ENCODE measurements at regions not wholly inside any gene's neighbourhood (a gene's known extent, or its start where the extent isn't known, plus 50 kb on each side); places are given as distances from the start of the nearest gene placed in this dataset.
"Not testable (repeated sequence)": the region's sequence is repeated elsewhere in the genome, so short reads cannot be mapped to it uniquely, and the experiment has no call there.

- POLR2A ChIA-PET; H3K27me3 Mint-ChIP-seq (ENCODE audit: low read depth); H3K4me1 Mint-ChIP-seq; CTCF ChIA-PET; H3K27ac Mint-ChIP-seq; ATAC-seq: not testable (repeated sequence)
- Mint-ChIP-seq H3K4me3 (peak overlapping the region; percentile 63), H3K9me3 (peaks cover 30% of the 10 kb centered on the region), H3K36me3 (peaks cover 15% of the 10 kb centered on the region)
- DNase-seq (ENCODE audit: low spot score): peak; percentile 18
Measured at GRCh38 chr6:63053206-63053605, 158.1 kb upstream of the FKBP1C start.

DNA sequence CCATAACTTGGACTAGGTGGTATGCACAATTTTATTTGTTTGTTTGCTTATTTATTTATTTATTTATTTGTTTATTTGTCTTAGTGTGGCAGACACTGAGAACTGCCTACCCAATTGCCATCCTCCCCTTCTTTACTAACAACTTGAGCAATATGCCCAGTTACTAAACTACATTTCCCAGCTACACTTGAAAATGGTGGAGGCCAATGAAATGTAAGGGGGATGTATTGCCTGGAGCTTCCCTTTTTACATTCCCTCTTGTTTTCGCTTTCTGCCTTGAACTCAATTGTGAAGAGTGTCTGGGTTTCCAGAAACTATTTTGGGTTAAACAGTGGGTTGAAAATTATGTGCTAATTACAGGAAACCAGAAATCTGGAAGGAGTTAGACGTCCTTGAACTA lies 152.7 kb upstream of the FKBP1C start:
- DNase-seq (ENCODE audit: low spot score) (no peak), ATAC-seq (peak; percentile 67; the same call in 1 of the 2 replicates)
- Mint-ChIP-seq H3K36me3 (peaks cover 25% of the 10 kb centered on the region), H3K4me3 (no peak overlapping the region), H3K9me3 (peaks cover 39% of the 10 kb centered on the region), H3K4me1 (no peaks in the 10 kb centered on the region), H3K27me3 (ENCODE audit: low read depth) (no peaks in the 10 kb centered on the region; the same call in 1 of the 2 replicates), H3K27ac (no peak overlapping the region)
- POLR2A ChIA-PET: no interaction called here
- no peak for TF ChIP-seq USF2 (CRISPR knock-in tag; IDR thresholded peaks at IDR 0.05)
- no peak for TF ChIP-seq TEAD1 (CRISPR knock-in tag; IDR thresholded peaks at IDR 0.05)
- TF ChIP-seq, protein P1, sequence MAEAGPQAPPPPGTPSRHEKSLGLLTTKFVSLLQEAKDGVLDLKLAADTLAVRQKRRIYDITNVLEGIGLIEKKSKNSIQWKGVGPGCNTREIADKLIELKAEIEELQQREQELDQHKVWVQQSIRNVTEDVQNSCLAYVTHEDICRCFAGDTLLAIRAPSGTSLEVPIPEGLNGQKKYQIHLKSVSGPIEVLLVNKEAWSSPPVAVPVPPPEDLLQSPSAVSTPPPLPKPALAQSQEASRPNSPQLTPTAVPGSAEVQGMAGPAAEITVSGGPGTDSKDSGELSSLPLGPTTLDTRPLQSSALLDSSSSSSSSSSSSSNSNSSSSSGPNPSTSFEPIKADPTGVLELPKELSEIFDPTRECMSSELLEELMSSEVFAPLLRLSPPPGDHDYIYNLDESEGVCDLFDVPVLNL (CRISPR knock-in tag; IDR thresholded peaks at IDR 0.05; ENCODE audit: borderline replicate concordance, low read depth): no peak
- no peak for TF ChIP-seq SMAD4 (CRISPR knock-in tag; IDR thresholded peaks at IDR 0.05)
- no peak for TF ChIP-seq NFATC4 (CRISPR knock-in tag; IDR thresholded peaks at IDR 0.05)
- peak; percentile 63 for TF ChIP-seq NFYB (CRISPR knock-in tag; conservative IDR thresholded peaks at IDR 0.05; ENCODE audit: low read depth)
- TF ChIP-seq ELF4 (CRISPR knock-in tag; IDR thresholded peaks at IDR 0.05; ENCODE audit: low read depth): no peak
- CTCF ChIA-PET: interaction anchor here (0.9 kb wide), 1 partner anchor 20 kb away, joined by 4 read pairs; no protein-coding TSS in a partner anchor

- DNase-seq (ENCODE audit: low spot score) (no peak), ATAC-seq (no peak)
- ChIA-PET POLR2A (no interaction called here), CTCF (no interaction called here)
- H3K36me3 Mint-ChIP-seq: peaks cover 22% of the 10 kb centered on the region
- no peak overlapping the region for H3K4me3 Mint-ChIP-seq
- peaks cover 53% of the 10 kb centered on the region for H3K9me3 Mint-ChIP-seq
- no peaks in the 10 kb centered on the region for H3K4me1 Mint-ChIP-seq
- no peak overlapping the region for H3K27ac Mint-ChIP-seq
- no peaks in the 10 kb centered on the region for H3K27me3 Mint-ChIP-seq (ENCODE audit: low read depth)
- no peak for TF ChIP-seq E2F5 (CRISPR knock-in tag; IDR thresholded peaks at IDR 0.05)
- TF ChIP-seq FOXJ3 (CRISPR knock-in tag; IDR thresholded peaks at IDR 0.05; ENCODE audit: borderline replicate concordance): no peak
- TF ChIP-seq ATF1 (CRISPR knock-in tag; IDR thresholded peaks at IDR 0.05): no peak
- TF ChIP-seq ZBTB21 (CRISPR knock-in tag; IDR thresholded peaks at IDR 0.05; ENCODE audit: borderline replicate concordance): no peak
- TF ChIP-seq ESRRA (CRISPR knock-in tag; IDR thresholded peaks at IDR 0.05; ENCODE audit: borderline replicate concordance): no peak
- TF ChIP-seq SP1 (CRISPR knock-in tag; conservative IDR thresholded peaks at IDR 0.05): no peak
- no peak for TF ChIP-seq MYBL2 (CRISPR knock-in tag; IDR thresholded peaks at IDR 0.05)
- TF ChIP-seq, protein P2, sequence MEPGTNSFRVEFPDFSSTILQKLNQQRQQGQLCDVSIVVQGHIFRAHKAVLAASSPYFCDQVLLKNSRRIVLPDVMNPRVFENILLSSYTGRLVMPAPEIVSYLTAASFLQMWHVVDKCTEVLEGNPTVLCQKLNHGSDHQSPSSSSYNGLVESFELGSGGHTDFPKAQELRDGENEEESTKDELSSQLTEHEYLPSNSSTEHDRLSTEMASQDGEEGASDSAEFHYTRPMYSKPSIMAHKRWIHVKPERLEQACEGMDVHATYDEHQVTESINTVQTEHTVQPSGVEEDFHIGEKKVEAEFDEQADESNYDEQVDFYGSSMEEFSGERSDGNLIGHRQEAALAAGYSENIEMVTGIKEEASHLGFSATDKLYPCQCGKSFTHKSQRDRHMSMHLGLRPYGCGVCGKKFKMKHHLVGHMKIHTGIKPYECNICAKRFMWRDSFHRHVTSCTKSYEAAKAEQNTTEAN (CRISPR knock-in tag; IDR thresholded peaks at IDR 0.05): no peak
- TF ChIP-seq, protein P3, sequence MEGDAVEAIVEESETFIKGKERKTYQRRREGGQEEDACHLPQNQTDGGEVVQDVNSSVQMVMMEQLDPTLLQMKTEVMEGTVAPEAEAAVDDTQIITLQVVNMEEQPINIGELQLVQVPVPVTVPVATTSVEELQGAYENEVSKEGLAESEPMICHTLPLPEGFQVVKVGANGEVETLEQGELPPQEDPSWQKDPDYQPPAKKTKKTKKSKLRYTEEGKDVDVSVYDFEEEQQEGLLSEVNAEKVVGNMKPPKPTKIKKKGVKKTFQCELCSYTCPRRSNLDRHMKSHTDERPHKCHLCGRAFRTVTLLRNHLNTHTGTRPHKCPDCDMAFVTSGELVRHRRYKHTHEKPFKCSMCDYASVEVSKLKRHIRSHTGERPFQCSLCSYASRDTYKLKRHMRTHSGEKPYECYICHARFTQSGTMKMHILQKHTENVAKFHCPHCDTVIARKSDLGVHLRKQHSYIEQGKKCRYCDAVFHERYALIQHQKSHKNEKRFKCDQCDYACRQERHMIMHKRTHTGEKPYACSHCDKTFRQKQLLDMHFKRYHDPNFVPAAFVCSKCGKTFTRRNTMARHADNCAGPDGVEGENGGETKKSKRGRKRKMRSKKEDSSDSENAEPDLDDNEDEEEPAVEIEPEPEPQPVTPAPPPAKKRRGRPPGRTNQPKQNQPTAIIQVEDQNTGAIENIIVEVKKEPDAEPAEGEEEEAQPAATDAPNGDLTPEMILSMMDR (IDR thresholded peaks at IDR 0.05): no peak
- no peak for TF ChIP-seq ZSCAN18 (CRISPR knock-in tag; IDR thresholded peaks at IDR 0.05)
- TF ChIP-seq, protein P1 (CRISPR knock-in tag; IDR thresholded peaks at IDR 0.05; ENCODE audit: borderline replicate concordance, low read depth): no peak
- TF ChIP-seq, protein P4, sequence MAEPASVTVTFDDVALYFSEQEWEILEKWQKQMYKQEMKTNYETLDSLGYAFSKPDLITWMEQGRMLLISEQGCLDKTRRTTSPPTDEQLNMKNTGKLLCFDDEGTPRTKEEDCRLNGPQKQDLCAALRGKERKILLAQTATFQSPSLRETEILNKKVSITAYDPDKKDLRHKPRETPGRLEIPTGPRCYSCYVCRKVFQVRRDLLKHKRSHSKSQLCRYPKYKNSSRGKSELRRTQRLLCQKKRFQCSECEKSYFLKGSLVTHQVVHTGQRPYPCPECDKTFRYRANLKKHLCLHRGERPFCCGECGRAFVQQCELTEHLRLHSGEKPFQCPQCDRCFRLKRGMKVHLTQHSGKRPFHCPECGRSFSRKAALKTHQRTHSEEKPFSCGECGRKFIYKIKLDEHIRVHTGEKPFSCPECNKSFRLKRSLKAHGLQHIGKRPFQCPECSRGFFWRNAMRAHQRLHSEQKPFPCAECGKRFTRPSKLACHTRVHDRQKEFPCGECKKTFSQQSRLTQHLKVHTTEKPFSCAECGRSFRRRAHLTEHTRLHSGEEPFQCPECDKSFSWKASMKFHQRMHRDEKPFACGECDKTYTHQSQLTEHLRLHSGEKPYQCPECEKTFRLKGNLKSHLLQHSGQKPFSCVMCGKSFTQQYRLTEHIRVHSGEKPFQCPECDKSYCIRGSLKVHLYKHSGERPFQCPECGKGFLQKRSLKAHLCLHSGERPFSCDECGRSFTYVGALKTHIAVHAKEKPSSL (CRISPR knock-in tag; conservative IDR thresholded peaks at IDR 0.05): no peak
- TF ChIP-seq NR2C2 (CRISPR knock-in tag; IDR thresholded peaks at IDR 0.05): no peak
- TF ChIP-seq, protein P5, sequence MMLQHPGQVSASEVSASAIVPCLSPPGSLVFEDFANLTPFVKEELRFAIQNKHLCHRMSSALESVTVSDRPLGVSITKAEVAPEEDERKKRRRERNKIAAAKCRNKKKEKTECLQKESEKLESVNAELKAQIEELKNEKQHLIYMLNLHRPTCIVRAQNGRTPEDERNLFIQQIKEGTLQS (CRISPR knock-in tag; conservative IDR thresholded peaks at IDR 0.05): no peak
Measured at GRCh38 chr6:63063631-63064271, 147.5 kb upstream of the FKBP1C start.
